NCI-H69 (cell line): ENCODE measurements at regions not wholly inside any gene's neighbourhood (a gene's known extent, or its start where the extent isn't known, plus 50 kb on each side); places are given as distances from the start of the nearest gene placed in this dataset.
A peak's percentile ranks its signal among the peaks of the same experiment; 100 is the strongest.
"Not testable (repeated sequence)": the region's sequence is repeated elsewhere in the genome, so short reads cannot be mapped to it uniquely, and the experiment has no call there.

Experiments
- DNase-seq: peaks from one replicate; lab custom pipeline; 2025; lab: John Stamatoyannopoulos, UW

- no peak for DNase-seq
These were observed 660.5 kb downstream of the EPM2A start for GRCh38 chr6:145074805-145075204.

GRCh38 chr6:145075425-145075824 is 659.9 kb downstream of the EPM2A start:
- DNase-seq: peak; percentile 18

- DNase-seq: no peak
These were observed 659.0 kb downstream of the EPM2A start for GRCh38 chr6:145076115-145076841.

GRCh38 chr6:145077382-145077781 is 657.9 kb downstream of the EPM2A start:
- DNase-seq: no peak

- no peak for DNase-seq
These were observed 654.7 kb downstream of the EPM2A start for GRCh38 chr6:145080651-145081050.

- no peak for DNase-seq
These were observed 653.6 kb downstream of the EPM2A start for GRCh38 chr6:145081677-145082076.

GRCh38 chr6:145082359-145082758 is 653.0 kb downstream of the EPM2A start:
- no peak for DNase-seq

GRCh38 chr6:145086197-145086596 is 649.1 kb downstream of the EPM2A start:
- DNase-seq: peak; percentile 96

- DNase-seq: no peak
These were observed 648.3 kb downstream of the EPM2A start for GRCh38 chr6:145087034-145087433.

- no peak for DNase-seq
These were observed 644.3 kb downstream of the EPM2A start for GRCh38 chr6:145090801-145091585.

- no peak for DNase-seq
These were observed 643.7 kb downstream of the EPM2A start for GRCh38 chr6:145091586-145092142.

GRCh38 chr6:145092554-145092953 is 642.8 kb downstream of the EPM2A start:
- DNase-seq: peak; percentile 30

GRCh38 chr6:145093226-145093625 is 642.1 kb downstream of the EPM2A start:
- DNase-seq: no peak

- DNase-seq: peak; percentile 20
These were observed 638.5 kb downstream of the EPM2A start for GRCh38 chr6:145096846-145097245.

- DNase-seq: not testable (repeated sequence)
These were observed 637.2 kb downstream of the EPM2A start for GRCh38 chr6:145098127-145098526.

GRCh38 chr6:145099713-145100112 is 635.6 kb downstream of the EPM2A start:
- DNase-seq: no peak

- peak; percentile 36 for DNase-seq
These were observed 625.2 kb downstream of the EPM2A start for GRCh38 chr6:145110109-145110508.

GRCh38 chr6:145111407-145111806 is 623.9 kb downstream of the EPM2A start:
- not testable (repeated sequence) for DNase-seq

GRCh38 chr6:145112711-145113148 is 622.6 kb downstream of the EPM2A start:
- peak; percentile 44 for DNase-seq

- DNase-seq: no peak
These were observed 619.7 kb downstream of the EPM2A start for GRCh38 chr6:145115638-145116037.

- no peak for DNase-seq
These were observed 618.6 kb downstream of the EPM2A start for GRCh38 chr6:145116591-145117178.

GRCh38 chr6:145118224-145118623 is 617.1 kb downstream of the EPM2A start:
- DNase-seq: no peak

- peak; percentile 9 for DNase-seq
These were observed 616.2 kb downstream of the EPM2A start for GRCh38 chr6:145119081-145119480.
